Right atrium auricular region (tissue), 2 donors: ENCODE measurements at regions not wholly inside any gene's neighbourhood (a gene's known extent, or its start where the extent isn't known, plus 50 kb on each side); places are given as distances from the start of the nearest gene placed in this dataset.
A peak's percentile ranks its signal among the peaks of the same experiment; 100 is the strongest.

ENCODE experiments used
- DNase-seq: peaks from one replicate; pipeline ENCODE4 v3.0.0-alpha.2; 2019; ENCODE audit warnings: low spot score
- H3K27ac ChIP-seq, 2 donors: fragments of 200-600 bp; sonication (generic); 1 replicate in 1 of 2; 2 replicates in 1 of 2; pipeline ENCODE4 v1.5.1; 2016 to 2019
- H3K27me3 ChIP-seq, 2 donors: fragments of 200-600 bp; sonication (generic); one replicate each; pipeline versions ENCODE4 v1.5.1 to v1.6.0; 2017 to 2019
- H3K36me3 ChIP-seq: fragments of 200-600 bp; sonication (generic); one replicate; pipeline ENCODE4 v1.5.1; 2016
- H3K4me1 ChIP-seq, 2 donors: fragments of 200-600 bp; sonication (generic); one replicate each; pipeline versions ENCODE4 v1.5.1 to v1.6.0; 2017 to 2019
- H3K4me3 ChIP-seq, 2 donors: fragments of 200-600 bp; sonication (generic); 1 replicate in 1 of 2; 2 replicates in 1 of 2; pipeline ENCODE4 v1.5.1; 2017 to 2019; ENCODE audit warnings: mild to moderate bottlenecking in 1 of 2, moderate library complexity in 1 of 2
- H3K9me3 ChIP-seq, 2 donors: fragments of 200-600 bp; sonication (generic); one replicate each; pipeline ENCODE4 v1.5.1; 2019
- TF ChIP-seq, protein P1 (sequence below), 2 donors: fragments of 200-600 bp; sonication (generic); IDR thresholded peaks; one replicate each; pipeline ENCODE4 v1.5.1; 2019; ENCODE audit warnings: antibody characterized with exemption in 2 of 2

GRCh38 chr1:95311014-95311413, 77.0 kb downstream of the RWDD3 start:
- H3K27ac ChIP-seq: no peak overlapping the region
- TF ChIP-seq, protein P1, sequence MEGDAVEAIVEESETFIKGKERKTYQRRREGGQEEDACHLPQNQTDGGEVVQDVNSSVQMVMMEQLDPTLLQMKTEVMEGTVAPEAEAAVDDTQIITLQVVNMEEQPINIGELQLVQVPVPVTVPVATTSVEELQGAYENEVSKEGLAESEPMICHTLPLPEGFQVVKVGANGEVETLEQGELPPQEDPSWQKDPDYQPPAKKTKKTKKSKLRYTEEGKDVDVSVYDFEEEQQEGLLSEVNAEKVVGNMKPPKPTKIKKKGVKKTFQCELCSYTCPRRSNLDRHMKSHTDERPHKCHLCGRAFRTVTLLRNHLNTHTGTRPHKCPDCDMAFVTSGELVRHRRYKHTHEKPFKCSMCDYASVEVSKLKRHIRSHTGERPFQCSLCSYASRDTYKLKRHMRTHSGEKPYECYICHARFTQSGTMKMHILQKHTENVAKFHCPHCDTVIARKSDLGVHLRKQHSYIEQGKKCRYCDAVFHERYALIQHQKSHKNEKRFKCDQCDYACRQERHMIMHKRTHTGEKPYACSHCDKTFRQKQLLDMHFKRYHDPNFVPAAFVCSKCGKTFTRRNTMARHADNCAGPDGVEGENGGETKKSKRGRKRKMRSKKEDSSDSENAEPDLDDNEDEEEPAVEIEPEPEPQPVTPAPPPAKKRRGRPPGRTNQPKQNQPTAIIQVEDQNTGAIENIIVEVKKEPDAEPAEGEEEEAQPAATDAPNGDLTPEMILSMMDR (IDR thresholded peaks at IDR 0.05): no peak
- DNase-seq: no peak
- no peaks in the 10 kb centered on the region for H3K4me1 ChIP-seq
- no peaks in the 10 kb centered on the region for H3K27me3 ChIP-seq
- no peaks in the 10 kb centered on the region for H3K36me3 ChIP-seq
- H3K4me3 ChIP-seq: no peak overlapping the region
- no peaks in the 10 kb centered on the region for H3K9me3 ChIP-seq

DNA sequence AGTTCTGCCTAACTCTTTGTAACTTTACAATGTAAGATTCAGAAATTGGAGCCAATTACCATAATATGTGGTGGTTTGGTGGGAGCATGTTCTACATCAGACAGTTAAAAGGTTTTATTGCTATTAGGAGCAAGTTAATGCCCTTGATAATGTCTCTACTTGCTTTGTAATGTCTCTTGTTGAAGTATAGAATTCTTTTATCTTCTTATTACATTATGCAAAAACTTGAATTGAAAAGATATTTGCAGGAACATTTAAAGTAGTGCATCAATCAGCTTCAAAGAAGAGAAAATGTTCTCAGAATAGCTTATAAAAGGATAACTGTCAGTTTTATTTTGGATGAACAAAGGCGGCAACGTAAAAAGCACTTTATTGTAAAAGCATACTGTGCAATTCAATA, 77.8 kb downstream of the RWDD3 start:
- H3K4me1 ChIP-seq: no peaks in the 10 kb centered on the region
- TF ChIP-seq, protein P1 (IDR thresholded peaks at IDR 0.05): no peak
- no peaks in the 10 kb centered on the region for H3K27me3 ChIP-seq
- H3K9me3 ChIP-seq: no peaks in the 10 kb centered on the region
- DNase-seq: no peak
- no peak overlapping the region for H3K27ac ChIP-seq
- no peaks in the 10 kb centered on the region for H3K36me3 ChIP-seq
- H3K4me3 ChIP-seq: no peak overlapping the region

DNA sequence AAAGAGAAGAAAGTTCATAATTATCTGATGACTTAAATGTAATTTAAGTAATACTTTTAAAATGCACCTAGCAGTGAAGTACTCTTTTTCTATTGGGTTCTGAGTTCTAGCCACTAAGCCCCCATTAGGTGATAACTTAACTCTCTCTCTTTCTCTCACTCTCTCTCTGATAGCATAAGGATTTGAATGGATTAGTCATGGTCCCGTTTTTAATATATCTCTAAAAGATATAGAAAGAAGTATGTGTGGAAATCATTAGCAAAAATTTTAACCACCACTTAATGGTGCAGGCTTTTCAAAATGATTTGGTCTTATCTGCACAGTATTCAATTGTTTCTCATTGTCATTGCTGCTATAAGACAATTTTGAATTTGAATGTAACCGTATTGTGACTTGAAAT, 78.2 kb downstream of the RWDD3 start:
- Histone ChIP-seq H3K4me3 (no peak overlapping the region), H3K4me1 (no peaks in the 10 kb centered on the region), H3K9me3 (no peaks in the 10 kb centered on the region), H3K27me3 (no peaks in the 10 kb centered on the region), H3K36me3 (no peaks in the 10 kb centered on the region), H3K27ac (no peak overlapping the region)
- no peak for DNase-seq
- TF ChIP-seq, protein P1 (IDR thresholded peaks at IDR 0.05): no peak

DNA sequence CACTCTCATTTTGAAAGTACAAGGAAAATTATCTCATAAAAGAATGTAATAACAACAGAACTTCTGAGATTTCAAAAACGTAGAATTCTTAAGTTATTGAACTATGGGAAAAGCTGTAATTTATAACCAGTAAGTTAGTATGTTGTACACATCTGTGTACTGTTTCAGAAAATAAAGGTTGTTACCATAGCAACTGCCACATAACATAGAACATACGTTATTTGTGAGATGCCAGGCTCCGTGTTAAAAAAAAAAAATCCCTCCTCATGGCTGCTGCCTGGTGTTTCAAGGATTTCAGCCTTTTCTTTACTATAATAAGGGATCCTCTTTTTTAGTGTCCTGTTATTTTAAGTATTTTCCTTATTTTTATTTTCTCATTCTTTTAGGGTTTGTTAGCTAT, 79.5 kb downstream of the RWDD3 start:
- Histone ChIP-seq H3K27me3 (no peaks in the 10 kb centered on the region), H3K36me3 (no peaks in the 10 kb centered on the region), H3K4me3 (no peak overlapping the region), H3K27ac (no peak overlapping the region), H3K4me1 (no peaks in the 10 kb centered on the region), H3K9me3 (no peaks in the 10 kb centered on the region)
- TF ChIP-seq, protein P1 (IDR thresholded peaks at IDR 0.05): no peak
- no peak for DNase-seq

GRCh38 chr1:95321531-95321930, 87.5 kb downstream of the RWDD3 start:
- Histone ChIP-seq H3K27ac (no peak overlapping the region), H3K27me3 (no peaks in the 10 kb centered on the region), H3K4me1 (no peaks in the 10 kb centered on the region), H3K36me3 (no peaks in the 10 kb centered on the region), H3K9me3 (no peaks in the 10 kb centered on the region), H3K4me3 (no peak overlapping the region)
- DNase-seq: no peak
- TF ChIP-seq, protein P1 (IDR thresholded peaks at IDR 0.05): no peak

DNA sequence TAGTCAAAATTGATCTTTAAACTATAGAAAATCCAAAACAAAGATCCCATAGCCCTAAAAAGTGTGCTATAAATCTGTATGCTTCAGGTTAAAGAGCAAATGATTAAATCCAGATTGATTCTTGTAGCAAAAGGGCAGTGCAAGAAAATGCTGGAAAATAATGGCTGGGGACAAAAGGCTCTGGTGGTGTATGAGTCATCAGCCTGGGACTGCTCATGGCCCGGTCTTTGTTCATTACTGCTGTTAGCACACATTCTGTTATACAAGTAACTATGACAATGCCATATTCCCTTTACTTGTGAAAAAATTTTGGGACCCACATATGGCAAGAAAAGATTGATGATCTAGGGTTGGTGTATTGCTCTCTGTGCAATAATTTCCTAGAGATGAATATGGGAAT, 89.1 kb downstream of the RWDD3 start:
- Histone ChIP-seq H3K36me3 (no peaks in the 10 kb centered on the region), H3K27me3 (no peaks in the 10 kb centered on the region), H3K27ac (no peak overlapping the region), H3K4me3 (no peak overlapping the region), H3K4me1 (no peaks in the 10 kb centered on the region), H3K9me3 (no peaks in the 10 kb centered on the region)
- DNase-seq: peak; percentile 61
- TF ChIP-seq, protein P1 (IDR thresholded peaks at IDR 0.05): no peak
